Hepatocyte (in vitro differentiated cells): ENCODE measurements at regions not wholly inside any gene's neighbourhood (a gene's known extent, or its start where the extent isn't known, plus 50 kb on each side); places are given as distances from the start of the nearest gene placed in this dataset. TPM values are rescaled to one million over a fixed set of nuclear protein-coding genes. Genes with fewer than 3 reads are reported as not detected.

Source experiments
- small RNA-seq: library from RNA; depleted of rRNA; stranded (forward); fragments of <200 nt; gene quantifications from one replicate; pipeline ENCODE3, GENCODE V24; 2014

Small RNAs in the stretch of these regions (small RNA-seq; reads per million reads assigned to genes)
- gene RNU6-798P, result not detected
